ENCODE measurements at regions not wholly inside any gene's neighbourhood (a gene's known extent, or its start where the extent isn't known, plus 50 kb on each side); places are given as distances from the start of the nearest gene placed in this dataset.

- no peak overlapping the region for H3K4me3 ChIP-seq (ENCODE audit: low read length in 3 of 3)
- no peak overlapping the region for H3K27ac ChIP-seq (ENCODE audit: low read depth, low read length)
- H3K9me3 ChIP-seq (ENCODE audit: control insufficient read depth in 3 of 3, low read length in 3 of 3) = no peaks in the 10 kb centered on the region
- no peaks in the 10 kb centered on the region for H3K27me3 ChIP-seq (ENCODE audit: control insufficient read depth in 3 of 3, insufficient read depth in 3 of 3, low read length in 3 of 3)
- no peak overlapping the region for H3K9ac ChIP-seq (ENCODE audit: low read depth in 1 of 3, low read length in 3 of 3)
- no peaks in the 10 kb centered on the region for H3K4me1 ChIP-seq (ENCODE audit: control insufficient read depth in 3 of 3, insufficient read depth in 3 of 3, low read length in 3 of 3)
- H3K36me3 ChIP-seq (ENCODE audit: control insufficient read depth in 3 of 3, insufficient read depth in 3 of 3, low read length in 3 of 3) = no peaks in the 10 kb centered on the region
Measured at GRCh38 chr5:17810734-17811133, 176.5 kb downstream of the TAF11L14 start.

- Histone ChIP-seq H3K4me3 (ENCODE audit: low read length in 3 of 3) (no peak overlapping the region), H3K9me3 (ENCODE audit: control insufficient read depth in 3 of 3, low read length in 3 of 3) (no peaks in the 10 kb centered on the region), H3K9ac (ENCODE audit: low read depth in 1 of 3, low read length in 3 of 3) (no peak overlapping the region), H3K27me3 (ENCODE audit: control insufficient read depth in 3 of 3, insufficient read depth in 3 of 3, low read length in 3 of 3) (no peaks in the 10 kb centered on the region), H3K4me1 (ENCODE audit: control insufficient read depth in 3 of 3, insufficient read depth in 3 of 3, low read length in 3 of 3) (no peaks in the 10 kb centered on the region), H3K27ac (ENCODE audit: low read depth, low read length) (no peak overlapping the region), H3K36me3 (ENCODE audit: control insufficient read depth in 3 of 3, insufficient read depth in 3 of 3, low read length in 3 of 3) (no peaks in the 10 kb centered on the region)
Measured at GRCh38 chr5:17813214-17813613, 179.0 kb downstream of the TAF11L14 start.

DNA sequence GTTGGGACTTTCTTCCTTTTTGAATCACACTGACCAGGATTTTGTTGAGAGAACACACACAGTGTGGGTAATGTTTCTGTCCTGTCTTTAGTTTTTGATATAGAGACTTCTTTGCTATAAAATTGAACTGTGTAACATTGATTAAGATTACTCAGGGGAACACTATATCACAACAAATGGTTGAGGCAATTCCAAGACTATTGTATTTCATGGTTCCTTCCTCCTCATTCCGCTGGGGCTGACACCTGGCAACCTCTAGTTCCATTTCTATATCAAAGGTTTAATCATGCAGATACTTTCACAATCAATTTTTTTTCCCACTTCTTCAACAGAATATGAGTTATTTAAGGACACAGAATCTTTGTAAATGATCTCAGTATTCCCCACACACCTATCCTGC, 182.2 kb downstream of the TAF11L14 start:
- Histone ChIP-seq H3K27me3 (ENCODE audit: control insufficient read depth in 3 of 3, insufficient read depth in 3 of 3, low read length in 3 of 3) (no peaks in the 10 kb centered on the region), H3K9ac (ENCODE audit: low read depth in 1 of 3, low read length in 3 of 3) (no peak overlapping the region), H3K27ac (ENCODE audit: low read depth, low read length) (no peak overlapping the region), H3K4me3 (ENCODE audit: low read length in 3 of 3) (no peak overlapping the region), H3K9me3 (ENCODE audit: control insufficient read depth in 3 of 3, low read length in 3 of 3) (no peaks in the 10 kb centered on the region), H3K36me3 (ENCODE audit: control insufficient read depth in 3 of 3, insufficient read depth in 3 of 3, low read length in 3 of 3) (no peaks in the 10 kb centered on the region), H3K4me1 (ENCODE audit: control insufficient read depth in 3 of 3, insufficient read depth in 3 of 3, low read length in 3 of 3) (no peaks in the 10 kb centered on the region)

DNA sequence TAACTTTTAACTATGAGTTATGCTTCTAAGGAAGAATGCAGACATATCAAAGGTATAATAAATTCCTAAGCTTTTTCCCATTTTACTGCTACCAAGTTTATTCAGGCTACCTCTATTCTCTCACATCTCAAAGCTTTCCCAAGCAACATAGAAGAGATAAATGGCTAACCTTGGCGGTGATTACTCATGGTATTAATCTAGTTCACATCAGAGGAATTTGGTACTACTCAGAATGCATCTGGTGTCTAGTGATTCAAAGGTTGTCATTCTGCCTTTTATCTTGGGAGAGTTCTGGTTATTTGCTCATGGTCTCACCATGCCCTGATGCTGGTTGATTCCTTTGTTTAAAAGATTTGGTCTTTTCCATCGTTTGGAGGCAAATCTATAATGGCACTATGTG, 182.7 kb downstream of the TAF11L14 start:
- no peaks in the 10 kb centered on the region for H3K36me3 ChIP-seq (ENCODE audit: control insufficient read depth in 3 of 3, insufficient read depth in 3 of 3, low read length in 3 of 3)
- H3K9me3 ChIP-seq (ENCODE audit: control insufficient read depth in 3 of 3, low read length in 3 of 3) = no peaks in the 10 kb centered on the region
- no peaks in the 10 kb centered on the region for H3K4me1 ChIP-seq (ENCODE audit: control insufficient read depth in 3 of 3, insufficient read depth in 3 of 3, low read length in 3 of 3)
- H3K4me3 ChIP-seq (ENCODE audit: low read length in 3 of 3) = no peak overlapping the region
- H3K27ac ChIP-seq (ENCODE audit: low read depth, low read length) = no peak overlapping the region
- H3K9ac ChIP-seq (ENCODE audit: low read depth in 1 of 3, low read length in 3 of 3) = no peak overlapping the region
- H3K27me3 ChIP-seq (ENCODE audit: control insufficient read depth in 3 of 3, insufficient read depth in 3 of 3, low read length in 3 of 3) = no peaks in the 10 kb centered on the region

DNA sequence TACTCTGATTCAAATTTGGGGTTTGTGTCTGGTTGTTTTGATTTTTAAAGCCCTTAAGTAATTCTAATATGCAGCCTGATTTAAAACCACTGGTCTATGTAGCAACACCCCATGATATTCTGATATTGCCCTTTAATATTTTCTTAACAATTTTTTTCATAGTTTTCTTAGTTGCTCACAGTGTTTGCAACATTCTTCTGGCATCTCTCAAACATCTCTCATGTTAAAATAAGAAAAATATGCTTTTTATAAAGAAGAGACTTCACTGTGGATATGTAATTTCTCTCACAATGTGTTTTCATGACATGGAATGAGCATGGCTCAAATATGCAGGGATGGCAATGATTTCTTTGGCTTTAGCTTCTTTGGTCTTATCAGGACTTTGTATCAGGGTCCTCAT, 183.7 kb downstream of the TAF11L14 start:
- Histone ChIP-seq H3K4me1 (ENCODE audit: control insufficient read depth in 3 of 3, insufficient read depth in 3 of 3, low read length in 3 of 3) (no peaks in the 10 kb centered on the region), H3K27ac (ENCODE audit: low read depth, low read length) (no peak overlapping the region), H3K36me3 (ENCODE audit: control insufficient read depth in 3 of 3, insufficient read depth in 3 of 3, low read length in 3 of 3) (no peaks in the 10 kb centered on the region), H3K9ac (ENCODE audit: low read depth in 1 of 3, low read length in 3 of 3) (no peak overlapping the region), H3K9me3 (ENCODE audit: control insufficient read depth in 3 of 3, low read length in 3 of 3) (no peaks in the 10 kb centered on the region), H3K27me3 (ENCODE audit: control insufficient read depth in 3 of 3, insufficient read depth in 3 of 3, low read length in 3 of 3) (no peaks in the 10 kb centered on the region), H3K4me3 (ENCODE audit: low read length in 3 of 3) (no peak overlapping the region)

GRCh38 chr5:17819783-17820182, 185.5 kb downstream of the TAF11L14 start:
- no peaks in the 10 kb centered on the region for H3K36me3 ChIP-seq (ENCODE audit: control insufficient read depth in 3 of 3, insufficient read depth in 3 of 3, low read length in 3 of 3)
- no peaks in the 10 kb centered on the region for H3K27me3 ChIP-seq (ENCODE audit: control insufficient read depth in 3 of 3, insufficient read depth in 3 of 3, low read length in 3 of 3)
- H3K4me1 ChIP-seq (ENCODE audit: control insufficient read depth in 3 of 3, insufficient read depth in 3 of 3, low read length in 3 of 3) = no peaks in the 10 kb centered on the region
- H3K4me3 ChIP-seq (ENCODE audit: low read length in 3 of 3) = no peak overlapping the region
- no peak overlapping the region for H3K9ac ChIP-seq (ENCODE audit: low read depth in 1 of 3, low read length in 3 of 3)
- H3K27ac ChIP-seq (ENCODE audit: low read depth, low read length) = no peak overlapping the region
- no peaks in the 10 kb centered on the region for H3K9me3 ChIP-seq (ENCODE audit: control insufficient read depth in 3 of 3, low read length in 3 of 3)

GRCh38 chr5:17828681-17829080, 194.4 kb downstream of the TAF11L14 start:
- Histone ChIP-seq H3K4me1 (ENCODE audit: control insufficient read depth in 3 of 3, insufficient read depth in 3 of 3, low read length in 3 of 3) (no peaks in the 10 kb centered on the region), H3K4me3 (ENCODE audit: low read length in 3 of 3) (no peak overlapping the region), H3K27me3 (ENCODE audit: control insufficient read depth in 3 of 3, insufficient read depth in 3 of 3, low read length in 3 of 3) (no peaks in the 10 kb centered on the region), H3K36me3 (ENCODE audit: control insufficient read depth in 3 of 3, insufficient read depth in 3 of 3, low read length in 3 of 3) (no peaks in the 10 kb centered on the region), H3K9me3 (ENCODE audit: control insufficient read depth in 3 of 3, low read length in 3 of 3) (no peaks in the 10 kb centered on the region), H3K9ac (ENCODE audit: low read depth in 1 of 3, low read length in 3 of 3) (no peak overlapping the region), H3K27ac (ENCODE audit: low read depth, low read length) (no peak overlapping the region)

DNA sequence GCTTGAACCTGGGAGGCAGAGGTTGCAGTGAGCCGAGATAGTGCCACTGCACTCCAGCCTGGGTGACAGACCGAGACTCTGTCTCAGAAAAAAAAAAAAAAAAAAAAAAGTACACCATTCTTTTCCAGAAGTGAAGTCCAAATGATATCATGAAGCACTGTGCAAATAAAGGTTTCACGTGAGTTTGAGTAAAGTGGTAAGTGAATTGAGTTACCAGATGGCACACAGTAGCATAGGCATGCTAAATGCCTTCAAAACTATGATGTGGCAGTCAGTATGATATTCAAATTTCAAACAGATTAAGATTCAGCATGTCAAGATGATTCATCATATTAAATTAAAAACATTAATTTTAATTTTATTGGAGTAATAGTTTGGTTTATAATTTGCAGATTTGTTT, 195.2 kb downstream of the TAF11L14 start:
- no peaks in the 10 kb centered on the region for H3K27me3 ChIP-seq (ENCODE audit: control insufficient read depth in 3 of 3, insufficient read depth in 3 of 3, low read length in 3 of 3)
- no peak overlapping the region for H3K9ac ChIP-seq (ENCODE audit: low read depth in 1 of 3, low read length in 3 of 3)
- no peak overlapping the region for H3K27ac ChIP-seq (ENCODE audit: low read depth, low read length)
- no peaks in the 10 kb centered on the region for H3K9me3 ChIP-seq (ENCODE audit: control insufficient read depth in 3 of 3, low read length in 3 of 3)
- H3K4me1 ChIP-seq (ENCODE audit: control insufficient read depth in 3 of 3, insufficient read depth in 3 of 3, low read length in 3 of 3) = no peaks in the 10 kb centered on the region
- no peaks in the 10 kb centered on the region for H3K36me3 ChIP-seq (ENCODE audit: control insufficient read depth in 3 of 3, insufficient read depth in 3 of 3, low read length in 3 of 3)
- H3K4me3 ChIP-seq (ENCODE audit: low read length in 3 of 3) = no peak overlapping the region

- no peak overlapping the region for H3K27ac ChIP-seq (ENCODE audit: low read depth, low read length)
- no peaks in the 10 kb centered on the region for H3K9me3 ChIP-seq (ENCODE audit: control insufficient read depth in 3 of 3, low read length in 3 of 3)
- H3K4me1 ChIP-seq (ENCODE audit: control insufficient read depth in 3 of 3, insufficient read depth in 3 of 3, low read length in 3 of 3) = no peaks in the 10 kb centered on the region
- no peak overlapping the region for H3K4me3 ChIP-seq (ENCODE audit: low read length in 3 of 3)
- H3K36me3 ChIP-seq (ENCODE audit: control insufficient read depth in 3 of 3, insufficient read depth in 3 of 3, low read length in 3 of 3) = no peaks in the 10 kb centered on the region
- no peak overlapping the region for H3K9ac ChIP-seq (ENCODE audit: low read depth in 1 of 3, low read length in 3 of 3)
- no peaks in the 10 kb centered on the region for H3K27me3 ChIP-seq (ENCODE audit: control insufficient read depth in 3 of 3, insufficient read depth in 3 of 3, low read length in 3 of 3)
Measured at GRCh38 chr5:17831279-17831678, 197.0 kb downstream of the TAF11L14 start.

GRCh38 chr5:17832949-17833745, 198.9 kb downstream of the TAF11L14 start:
- H3K9me3 ChIP-seq (ENCODE audit: control insufficient read depth in 3 of 3, low read length in 3 of 3) = no peaks in the 10 kb centered on the region
- no peak overlapping the region for H3K4me3 ChIP-seq (ENCODE audit: low read length in 3 of 3)
- no peaks in the 10 kb centered on the region for H3K36me3 ChIP-seq (ENCODE audit: control insufficient read depth in 3 of 3, insufficient read depth in 3 of 3, low read length in 3 of 3)
- H3K27me3 ChIP-seq (ENCODE audit: control insufficient read depth in 3 of 3, insufficient read depth in 3 of 3, low read length in 3 of 3) = no peaks in the 10 kb centered on the region
- H3K4me1 ChIP-seq (ENCODE audit: control insufficient read depth in 3 of 3, insufficient read depth in 3 of 3, low read length in 3 of 3) = no peaks in the 10 kb centered on the region
- no peak overlapping the region for H3K9ac ChIP-seq (ENCODE audit: low read depth in 1 of 3, low read length in 3 of 3)
- H3K27ac ChIP-seq (ENCODE audit: low read depth, low read length) = no peak overlapping the region
